VCaP (cell line): ENCODE measurements at regions not wholly inside any gene's neighbourhood (a gene's known extent, or its start where the extent isn't known, plus 50 kb on each side); places are given as distances from the start of the nearest gene placed in this dataset.

ENCODE experiments used
- H3K27ac ChIP-seq: fragments of 450-650 bp; 2 replicates; pipeline ENCODE4 v1.5.1; 2017
- CTCF ChIP-seq: fragments of 450-650 bp; conservative IDR thresholded peaks from 2 replicates; pipeline ENCODE4 v1.5.1; 2017; ENCODE audit warnings: mild to moderate bottlenecking, moderate library complexity

GRCh38 chr4:33149658-33150524, 2429.7 kb downstream of the PCDH7 start:
- H3K27ac ChIP-seq = no peak overlapping the region
- TF ChIP-seq CTCF = no peak

DNA sequence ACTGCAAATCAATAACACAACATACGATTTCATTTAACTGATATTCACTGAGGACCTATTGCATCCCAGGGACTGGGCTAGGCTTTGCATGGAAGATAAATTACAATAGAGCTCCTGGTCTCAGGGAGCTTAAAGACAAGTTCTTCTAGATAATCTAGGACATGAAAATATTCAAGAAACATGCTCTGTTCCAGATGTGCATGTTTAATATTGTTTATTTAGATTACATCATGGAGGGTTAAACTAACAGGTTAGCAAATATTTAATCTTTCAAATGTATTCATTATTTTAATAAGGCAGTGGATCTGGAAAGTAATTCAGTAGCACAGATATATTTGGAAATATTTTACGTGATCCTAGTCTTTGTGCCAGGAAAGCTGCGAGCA, 2430.3 kb downstream of the PCDH7 start:
- no peak for TF ChIP-seq CTCF

DNA sequence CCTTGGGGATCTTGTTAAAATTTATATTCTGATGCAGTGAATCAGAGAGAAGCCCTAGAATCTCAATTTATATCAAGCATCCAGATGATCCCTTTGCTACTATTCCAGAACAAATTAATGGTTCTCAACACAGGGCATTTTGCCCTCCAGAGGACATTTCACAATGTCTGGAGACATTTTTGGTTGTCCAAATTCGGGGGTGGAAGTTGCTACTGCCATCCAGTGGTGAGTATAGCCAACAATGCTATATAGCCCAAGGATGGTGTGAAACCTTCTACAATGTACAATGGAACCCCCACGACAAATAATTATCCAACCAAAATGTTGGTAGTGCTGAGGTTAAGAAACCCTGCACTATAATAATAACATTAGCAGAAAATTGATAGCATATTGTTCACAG, 2440.0 kb downstream of the PCDH7 start:
- TF ChIP-seq CTCF = peak; percentile 46
- no peak overlapping the region for H3K27ac ChIP-seq

More for the DNA sequence above, 2430.3 kb downstream of the PCDH7 start:
- no peak overlapping the region for H3K27ac ChIP-seq

GRCh38 chr4:33161202-33161601, 2441.0 kb downstream of the PCDH7 start:
- H3K27ac ChIP-seq = no peak overlapping the region
- no peak for TF ChIP-seq CTCF

GRCh38 chr4:33162122-33162521, 2442.0 kb downstream of the PCDH7 start:
- no peak overlapping the region for H3K27ac ChIP-seq
- no peak for TF ChIP-seq CTCF

- H3K27ac ChIP-seq = no peak overlapping the region
- no peak for TF ChIP-seq CTCF
Measured at GRCh38 chr4:33171873-33172525, 2451.8 kb downstream of the PCDH7 start.

DNA sequence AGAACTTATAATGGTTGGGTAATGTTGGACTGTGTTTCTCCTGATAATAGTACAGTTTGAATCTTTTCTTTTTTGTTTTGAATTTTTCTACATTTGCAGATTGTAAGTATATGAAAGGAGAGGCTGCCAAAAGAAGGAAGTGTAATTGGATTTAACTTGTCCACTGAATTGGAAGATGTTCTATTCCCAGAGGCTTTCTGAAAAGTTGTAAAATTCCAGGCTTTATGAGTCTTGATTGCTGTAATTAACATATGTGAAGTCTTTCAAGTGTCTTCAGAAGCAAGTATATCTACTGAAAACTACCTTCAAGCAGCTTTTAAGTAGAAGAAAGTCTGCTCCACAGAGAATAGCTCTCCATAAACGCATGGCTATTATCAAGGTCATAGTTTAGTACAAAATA, 2456.4 kb downstream of the PCDH7 start:
- no peak overlapping the region for H3K27ac ChIP-seq
- no peak for TF ChIP-seq CTCF
